Fibroblast of villous mesenchyme (primary cell): ENCODE measurements at regions not wholly inside any gene's neighbourhood (a gene's known extent, or its start where the extent isn't known, plus 50 kb on each side); places are given as distances from the start of the nearest gene placed in this dataset.

ENCODE experiments used
- DNase-seq: peaks from one replicate; pipeline ENCODE4 v3.0.0-alpha.2; 2010; ENCODE audit warnings: low read depth
- H3K4me3 ChIP-seq: 2 replicates; pipeline ENCODE4 v1.5.1; 2011; ENCODE audit warnings: low read depth, mild to moderate bottlenecking, low read length
- TF ChIP-seq, protein P1 (sequence below): IDR thresholded peaks from 2 replicates; pipeline ENCODE4 v1.5.1; 2012; ENCODE audit warnings: low read depth, mild to moderate bottlenecking, low read length; ENCODE audit not compliant: insufficient read depth

DNA sequence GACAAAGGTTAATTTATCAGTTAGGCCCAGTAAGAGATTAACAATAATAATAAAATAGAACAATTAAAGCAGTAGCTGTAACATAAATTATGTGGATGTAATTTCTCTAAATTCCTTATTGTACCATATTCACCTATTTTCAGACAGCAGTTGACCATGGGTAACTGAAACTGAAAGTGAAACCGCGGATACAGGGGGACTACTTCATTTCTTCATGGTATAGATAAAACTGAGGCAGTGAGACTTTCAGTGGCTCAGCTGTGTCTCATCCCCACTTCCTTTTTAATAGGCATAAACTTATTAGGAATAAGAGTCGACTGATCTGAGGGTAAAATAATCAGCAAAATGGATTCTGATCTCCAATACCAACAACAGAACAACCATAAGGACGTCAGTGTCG, 174.0 kb upstream of the WWC1 start:
- TF ChIP-seq, protein P1, sequence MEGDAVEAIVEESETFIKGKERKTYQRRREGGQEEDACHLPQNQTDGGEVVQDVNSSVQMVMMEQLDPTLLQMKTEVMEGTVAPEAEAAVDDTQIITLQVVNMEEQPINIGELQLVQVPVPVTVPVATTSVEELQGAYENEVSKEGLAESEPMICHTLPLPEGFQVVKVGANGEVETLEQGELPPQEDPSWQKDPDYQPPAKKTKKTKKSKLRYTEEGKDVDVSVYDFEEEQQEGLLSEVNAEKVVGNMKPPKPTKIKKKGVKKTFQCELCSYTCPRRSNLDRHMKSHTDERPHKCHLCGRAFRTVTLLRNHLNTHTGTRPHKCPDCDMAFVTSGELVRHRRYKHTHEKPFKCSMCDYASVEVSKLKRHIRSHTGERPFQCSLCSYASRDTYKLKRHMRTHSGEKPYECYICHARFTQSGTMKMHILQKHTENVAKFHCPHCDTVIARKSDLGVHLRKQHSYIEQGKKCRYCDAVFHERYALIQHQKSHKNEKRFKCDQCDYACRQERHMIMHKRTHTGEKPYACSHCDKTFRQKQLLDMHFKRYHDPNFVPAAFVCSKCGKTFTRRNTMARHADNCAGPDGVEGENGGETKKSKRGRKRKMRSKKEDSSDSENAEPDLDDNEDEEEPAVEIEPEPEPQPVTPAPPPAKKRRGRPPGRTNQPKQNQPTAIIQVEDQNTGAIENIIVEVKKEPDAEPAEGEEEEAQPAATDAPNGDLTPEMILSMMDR: no peak
- H3K4me3 ChIP-seq: no peak overlapping the region
- no peak for DNase-seq

DNA sequence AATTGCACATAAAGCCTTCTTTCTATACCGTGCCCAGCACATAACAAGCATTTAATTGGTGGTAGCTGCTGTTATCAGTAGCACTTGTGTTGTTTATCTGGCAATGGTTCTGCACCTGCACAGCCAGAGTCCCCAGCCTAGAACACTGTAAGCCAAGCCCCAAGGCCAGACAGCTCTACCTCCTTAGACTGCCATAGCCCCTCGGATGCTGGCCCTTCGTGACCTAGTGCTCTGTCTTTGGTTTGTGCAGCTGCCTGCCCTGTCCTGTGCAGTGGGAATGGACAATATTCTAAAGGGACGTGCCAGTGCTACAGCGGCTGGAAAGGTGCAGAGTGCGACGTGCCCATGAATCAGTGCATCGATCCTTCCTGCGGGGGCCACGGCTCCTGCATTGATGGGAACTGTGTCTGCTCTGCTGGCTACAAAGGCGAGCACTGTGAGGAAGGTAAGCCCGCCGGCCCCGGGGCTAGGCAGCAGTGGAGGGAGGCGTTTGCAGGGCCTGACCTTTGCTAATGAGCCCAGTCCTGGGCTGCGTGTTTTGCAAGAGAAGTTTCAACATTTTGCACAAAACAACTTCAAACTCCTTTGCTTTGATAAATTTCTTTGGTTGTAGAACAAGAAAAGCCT, 173.3 kb upstream of the WWC1 start:
- TF ChIP-seq, protein P1: no peak
- no peak overlapping the region for H3K4me3 ChIP-seq
- DNase-seq: no peak

GRCh38 chr5:168120401-168121137, 170.9 kb upstream of the WWC1 start:
- H3K4me3 ChIP-seq: no peak overlapping the region
- TF ChIP-seq, protein P1: no peak
- DNase-seq: no peak

DNA sequence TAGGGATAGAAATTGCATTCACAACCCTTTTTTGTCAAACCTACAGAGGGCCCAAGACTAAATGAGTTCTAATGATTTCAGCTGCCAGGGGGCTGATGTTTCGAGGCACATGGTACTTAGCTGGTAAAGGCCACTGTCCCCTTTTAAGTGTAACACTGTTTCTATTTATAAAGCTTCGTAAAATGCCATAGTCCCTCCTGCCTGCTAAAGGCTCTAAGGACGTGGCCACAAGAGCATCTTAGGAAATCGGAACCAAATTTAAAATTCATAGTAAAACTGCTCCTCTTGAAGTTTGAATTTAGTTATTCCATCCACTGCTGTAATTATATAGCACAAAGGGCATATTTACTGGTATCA, 170.3 kb upstream of the WWC1 start:
- TF ChIP-seq, protein P1: no peak
- no peak for DNase-seq
- H3K4me3 ChIP-seq: no peak overlapping the region

DNA sequence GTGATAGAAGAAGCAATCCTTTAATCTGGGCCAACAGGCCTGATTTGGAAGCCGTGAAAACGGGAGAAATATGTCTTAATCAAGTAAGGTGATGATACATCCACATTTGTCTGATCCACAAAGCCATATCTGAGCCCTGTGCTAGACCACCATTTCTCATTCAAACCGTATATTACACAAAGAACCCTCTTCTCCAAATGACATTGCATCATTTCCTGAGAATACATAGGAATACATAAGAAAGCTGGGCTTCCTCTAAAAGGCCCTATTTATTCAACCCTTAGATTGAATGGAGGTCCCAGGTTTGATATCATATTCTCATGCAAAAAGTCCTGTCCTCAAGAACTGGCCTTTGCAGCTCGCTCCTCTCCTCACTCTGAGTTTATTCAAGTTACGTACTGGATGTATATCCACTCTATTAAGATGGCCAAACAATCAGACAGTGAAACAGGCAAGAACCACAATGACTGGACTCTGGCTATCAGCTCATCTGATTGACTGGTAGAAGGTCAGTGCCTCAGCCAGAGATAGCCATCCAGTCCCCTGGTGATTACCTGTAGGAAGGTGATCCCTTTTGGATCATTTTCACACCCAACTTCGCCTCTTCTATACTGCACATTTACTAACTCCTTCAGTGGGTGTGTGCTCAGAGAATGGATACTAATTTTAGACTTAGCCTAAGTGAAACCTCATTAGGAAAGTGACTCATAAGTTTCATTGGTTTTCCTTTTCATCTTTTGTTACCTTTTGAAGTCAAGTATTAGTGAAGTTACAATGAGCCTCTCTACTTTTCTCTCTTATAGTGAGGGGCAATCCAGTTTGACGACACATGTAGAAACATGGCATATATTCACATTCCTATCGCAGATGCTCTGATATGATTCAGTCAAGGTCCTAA, 167.6 kb upstream of the WWC1 start:
- no peak for DNase-seq

DNA sequence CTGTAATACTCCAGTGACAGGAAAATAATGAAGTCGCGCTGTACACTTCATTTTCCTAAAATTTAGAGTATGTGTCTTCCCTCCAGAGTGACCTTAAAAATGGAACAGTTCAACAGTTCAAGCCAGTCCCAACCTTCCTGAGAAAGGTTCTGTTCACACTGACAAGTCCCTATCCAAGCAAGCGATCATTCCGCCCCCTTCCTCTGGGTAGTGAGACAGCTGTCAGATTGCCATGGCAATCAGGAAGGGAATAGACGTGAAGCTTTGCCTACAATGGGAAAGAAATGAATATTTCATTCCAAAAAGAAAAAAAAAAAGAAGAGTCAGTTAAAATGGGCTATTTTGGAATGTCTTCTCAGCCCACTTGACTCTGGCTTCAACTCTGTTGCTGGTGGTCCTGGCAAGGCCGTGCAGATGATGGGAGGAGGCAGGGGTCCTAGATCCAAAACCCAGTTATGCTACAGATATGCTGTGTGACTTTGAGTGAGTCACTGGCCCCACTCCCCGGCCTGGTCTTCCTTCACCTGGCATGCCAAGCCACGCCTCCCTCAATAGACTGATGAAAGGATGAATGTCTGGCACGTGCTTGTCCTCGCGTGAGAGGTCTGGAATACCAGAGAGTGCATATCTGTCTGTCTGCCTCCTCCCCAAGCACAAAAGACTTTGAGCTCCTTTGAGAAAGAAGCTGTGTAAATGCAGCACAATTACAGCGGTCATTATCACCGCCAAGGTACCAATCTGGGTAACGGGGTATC, 165.8 kb upstream of the WWC1 start:
- TF ChIP-seq, protein P1: no peak
- DNase-seq: no peak
- no peak overlapping the region for H3K4me3 ChIP-seq

More for the DNA sequence above, 167.6 kb upstream of the WWC1 start:
- TF ChIP-seq, protein P1: no peak
- H3K4me3 ChIP-seq: no peak overlapping the region
